ENCODE measurements at regions not wholly inside any gene's neighbourhood (a gene's known extent, or its start where the extent isn't known, plus 50 kb on each side); places are given as distances from the start of the nearest gene placed in this dataset.

DNA sequence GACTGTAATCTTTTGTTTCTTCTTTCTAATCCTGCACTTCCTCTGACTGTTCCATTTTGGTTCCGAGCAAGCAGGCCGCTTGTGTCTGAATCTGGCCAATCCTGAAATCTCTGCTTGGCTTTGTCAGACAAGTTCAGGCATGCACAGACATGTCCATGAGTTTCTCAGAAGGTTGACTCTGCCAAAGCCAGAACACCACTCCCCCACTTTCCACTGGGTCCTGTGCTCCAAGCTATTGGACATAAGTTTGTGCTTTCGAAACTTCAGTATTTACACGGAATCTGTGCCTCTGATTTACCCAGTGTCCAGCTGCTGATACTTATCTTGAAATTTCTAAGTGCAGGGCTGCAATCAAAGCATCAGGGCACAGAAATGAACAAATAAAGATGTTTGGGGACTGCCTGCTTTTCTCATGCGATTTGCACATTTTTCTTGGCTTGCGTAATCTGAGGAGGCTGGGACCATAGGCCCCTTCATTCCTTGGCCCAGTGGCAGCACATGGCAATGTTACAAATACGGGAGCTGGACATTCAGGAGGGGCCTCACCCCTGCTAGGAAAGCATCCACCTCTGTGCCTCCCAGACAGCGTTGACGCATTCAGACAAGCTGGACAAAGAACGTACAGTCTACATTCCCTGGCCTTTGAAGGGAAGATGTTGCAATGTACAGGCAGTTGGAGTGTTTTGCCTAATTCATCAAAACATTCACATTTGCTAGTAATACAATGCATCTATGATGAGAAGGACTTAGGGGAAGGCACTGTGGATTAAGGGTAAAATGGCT, 209.2 kb upstream of the PAPPA start (continued):
- TF ChIP-seq TEAD3 (CRISPR knock-in tag; optimal IDR thresholded peaks at IDR 0.05; ENCODE audit: borderline replicate concordance) (peak; percentile 95), NAIF1 (CRISPR knock-in tag; IDR thresholded peaks at IDR 0.05; ENCODE audit: borderline replicate concordance) (peak; percentile 91; the same call in 1 of the 2 replicates), ZNF577 (CRISPR knock-in tag; IDR thresholded peaks at IDR 0.05; ENCODE audit: borderline replicate concordance, low read depth) (no peak), ZNF18 (CRISPR knock-in tag; IDR thresholded peaks at IDR 0.05; ENCODE audit: insufficient replicate concordance) (peak; percentile 45), ZBTB8A (CRISPR knock-in tag; IDR thresholded peaks at IDR 0.05; ENCODE audit: borderline replicate concordance, low read depth) (no peak), RORA (CRISPR knock-in tag; IDR thresholded peaks at IDR 0.05) (no peak), RARA (CRISPR knock-in tag; IDR thresholded peaks at IDR 0.05) (no peak; the same call in 1 of the 2 replicates), ZBTB43 (CRISPR knock-in tag; conservative IDR thresholded peaks at IDR 0.05) (peak; percentile 72; the same call in 1 of the 2 replicates), RELA (CRISPR knock-in tag; IDR thresholded peaks at IDR 0.05) (no peak), ZNF235 (CRISPR knock-in tag; IDR thresholded peaks at IDR 0.05; ENCODE audit: borderline replicate concordance) (no peak), ZNF687 (CRISPR knock-in tag; IDR thresholded peaks at IDR 0.05) (peak; percentile 52; the same call in 1 of the 2 replicates), GTF3A (CRISPR knock-in tag; conservative IDR thresholded peaks at IDR 0.05) (no peak), ZNF337 (CRISPR knock-in tag; IDR thresholded peaks at IDR 0.05; ENCODE audit: borderline replicate concordance, low read depth) (no peak), CREB1 (IDR thresholded peaks at IDR 0.05) (0 out of 2 replicates have a peak, but pooled peaks have one; percentile 1), CREB1 (CRISPR knock-in tag; IDR thresholded peaks at IDR 0.05) (no peak; the same call in none of the 2 replicates), FLYWCH1 (CRISPR knock-in tag; IDR thresholded peaks at IDR 0.05) (no peak), MEF2D (CRISPR knock-in tag; IDR thresholded peaks at IDR 0.05) (peak; percentile 54; the same call in 1 of the 2 replicates), TRAFD1 (CRISPR knock-in tag; IDR thresholded peaks at IDR 0.05; ENCODE audit: borderline replicate concordance) (no peak)
- TF ChIP-seq, protein P1, sequence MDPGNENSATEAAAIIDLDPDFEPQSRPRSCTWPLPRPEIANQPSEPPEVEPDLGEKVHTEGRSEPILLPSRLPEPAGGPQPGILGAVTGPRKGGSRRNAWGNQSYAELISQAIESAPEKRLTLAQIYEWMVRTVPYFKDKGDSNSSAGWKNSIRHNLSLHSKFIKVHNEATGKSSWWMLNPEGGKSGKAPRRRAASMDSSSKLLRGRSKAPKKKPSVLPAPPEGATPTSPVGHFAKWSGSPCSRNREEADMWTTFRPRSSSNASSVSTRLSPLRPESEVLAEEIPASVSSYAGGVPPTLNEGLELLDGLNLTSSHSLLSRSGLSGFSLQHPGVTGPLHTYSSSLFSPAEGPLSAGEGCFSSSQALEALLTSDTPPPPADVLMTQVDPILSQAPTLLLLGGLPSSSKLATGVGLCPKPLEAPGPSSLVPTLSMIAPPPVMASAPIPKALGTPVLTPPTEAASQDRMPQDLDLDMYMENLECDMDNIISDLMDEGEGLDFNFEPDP (CRISPR knock-in tag; conservative IDR thresholded peaks at IDR 0.05), result no peak
